GM19351 (cell line): ENCODE measurements at regions not wholly inside any gene's neighbourhood (a gene's known extent, or its start where the extent isn't known, plus 50 kb on each side); places are given as distances from the start of the nearest gene placed in this dataset.

Experiments
- ATAC-seq: cut with Tn5 transposase; IDR thresholded peaks from one replicate; pipeline ENCODE4 v1.9.1; 2021; ENCODE audit warnings: mild to moderate bottlenecking, moderate library complexity; ENCODE audit not compliant: unreplicated experiment

DNA sequence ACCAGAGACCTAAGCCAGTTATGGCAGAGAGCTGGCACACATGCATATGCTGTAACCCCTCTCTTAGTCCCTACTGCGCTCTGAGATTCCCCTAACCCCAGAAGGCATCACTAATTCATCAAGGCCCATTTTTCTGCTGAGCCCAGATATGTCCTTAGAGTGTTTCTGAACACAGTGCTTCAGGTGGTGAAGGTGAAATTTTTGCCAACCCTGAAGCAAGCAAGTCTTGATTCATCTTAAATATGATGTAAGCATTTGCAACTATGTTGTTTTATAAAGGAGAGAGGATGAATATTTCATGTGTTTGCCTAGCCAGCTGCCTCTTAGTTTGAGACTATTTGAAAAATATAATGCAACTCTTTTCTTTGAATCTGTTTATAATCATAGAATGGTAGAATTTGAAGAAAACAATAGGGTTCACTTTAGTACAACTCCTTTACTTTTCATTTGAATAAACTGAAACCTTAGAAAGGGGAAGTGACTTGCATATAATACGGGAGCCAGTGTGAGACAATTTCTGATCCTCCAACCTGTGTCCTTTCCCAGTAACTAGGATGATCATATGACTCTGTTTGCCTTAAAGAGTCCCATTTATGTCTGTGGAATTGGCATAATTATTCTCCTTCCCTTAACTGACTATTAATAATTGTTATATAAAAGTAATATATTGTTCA, 194.3 kb upstream of the MTNR1B start:
- peak; percentile 70 for ATAC-seq

DNA sequence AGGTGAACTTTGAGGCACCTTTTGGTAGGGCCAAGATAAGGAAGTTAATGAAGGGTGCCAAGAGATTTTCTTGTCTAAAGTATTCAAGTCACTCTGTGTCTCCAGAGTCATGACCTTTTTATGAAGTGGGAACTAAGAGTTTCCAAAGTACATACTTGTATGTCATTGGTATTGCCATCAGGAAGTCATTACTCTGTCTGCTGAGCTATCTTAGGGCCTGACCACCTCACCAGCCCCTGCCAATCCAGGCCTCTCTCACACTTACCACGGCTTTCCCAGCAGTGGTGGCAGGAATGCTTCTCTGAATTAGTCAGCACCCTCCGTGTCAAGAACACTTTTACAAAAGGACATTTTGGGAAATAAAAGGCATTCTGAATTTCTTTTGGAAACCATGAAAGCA, 192.8 kb upstream of the MTNR1B start:
- ATAC-seq = no peak

- ATAC-seq = no peak
Measured at GRCh38 chr11:92779746-92780145, 189.7 kb upstream of the MTNR1B start.

GRCh38 chr11:92781151-92781550, 188.3 kb upstream of the MTNR1B start:
- ATAC-seq = no peak

- ATAC-seq = no peak
Measured at GRCh38 chr11:92782806-92783205, 186.6 kb upstream of the MTNR1B start.

- no peak for ATAC-seq
Measured at GRCh38 chr11:92784331-92784730, 185.1 kb upstream of the MTNR1B start.

- no peak for ATAC-seq
Measured at GRCh38 chr11:92787638-92788037, 181.8 kb upstream of the MTNR1B start.

DNA sequence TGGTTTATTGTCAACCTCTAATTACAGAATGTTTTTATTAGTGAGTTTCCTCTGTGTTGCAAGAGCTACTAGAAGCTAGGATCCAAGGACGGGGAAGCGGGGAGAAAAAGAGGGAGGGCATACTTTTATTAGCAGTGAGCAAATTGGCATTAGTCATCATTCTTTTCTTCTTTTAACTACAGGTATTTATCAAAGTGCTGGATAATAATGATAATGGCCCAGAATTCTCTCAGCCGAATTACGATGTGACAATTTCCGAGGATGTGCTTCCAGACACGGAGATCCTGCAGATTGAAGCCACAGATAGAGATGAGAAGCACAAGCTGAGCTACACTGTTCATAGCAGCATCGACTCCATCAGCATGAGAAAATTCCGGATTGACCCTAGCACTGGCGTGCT, 179.7 kb upstream of the MTNR1B start:
- no peak for ATAC-seq

- ATAC-seq = no peak
Measured at GRCh38 chr11:92790366-92790765, 179.1 kb upstream of the MTNR1B start.

DNA sequence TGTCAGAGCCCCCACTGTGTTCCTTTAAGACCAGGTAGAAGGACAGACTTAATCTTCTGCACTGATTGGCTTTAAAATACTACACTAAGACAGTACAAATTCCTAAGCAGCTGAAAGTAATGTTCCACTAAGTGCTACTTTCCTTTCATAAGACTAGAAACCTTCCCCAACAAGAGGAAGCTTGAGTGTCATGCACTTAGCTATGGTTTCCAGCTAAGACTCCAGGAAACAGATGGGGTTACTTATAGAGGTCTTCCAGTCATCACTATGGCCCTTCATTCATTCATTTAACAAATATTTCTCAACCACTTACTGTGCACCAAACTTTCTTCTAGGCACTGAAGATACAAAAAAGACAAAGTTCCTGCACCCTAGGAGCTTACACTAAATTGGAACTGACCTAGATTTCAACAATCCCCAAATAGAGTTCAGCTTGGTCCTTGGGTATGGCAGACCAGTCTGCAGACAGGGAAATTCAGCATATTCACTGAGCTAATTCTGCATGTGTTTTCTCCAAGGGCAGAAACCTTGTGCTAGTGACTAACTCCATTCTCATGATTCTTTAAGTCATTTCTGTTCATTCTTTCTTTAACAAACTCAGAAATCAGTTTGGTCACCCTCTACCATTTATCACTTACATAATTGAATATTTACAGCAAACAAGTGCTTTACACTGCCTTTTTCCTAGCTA, 178.4 kb upstream of the MTNR1B start:
- no peak for ATAC-seq

- ATAC-seq = no peak
Measured at GRCh38 chr11:92791886-92792285, 177.6 kb upstream of the MTNR1B start.

- no peak for ATAC-seq
Measured at GRCh38 chr11:92793189-92793588, 176.3 kb upstream of the MTNR1B start.

GRCh38 chr11:92794783-92795182, 174.7 kb upstream of the MTNR1B start:
- ATAC-seq = no peak

GRCh38 chr11:92796744-92797143, 172.7 kb upstream of the MTNR1B start:
- ATAC-seq = no peak

DNA sequence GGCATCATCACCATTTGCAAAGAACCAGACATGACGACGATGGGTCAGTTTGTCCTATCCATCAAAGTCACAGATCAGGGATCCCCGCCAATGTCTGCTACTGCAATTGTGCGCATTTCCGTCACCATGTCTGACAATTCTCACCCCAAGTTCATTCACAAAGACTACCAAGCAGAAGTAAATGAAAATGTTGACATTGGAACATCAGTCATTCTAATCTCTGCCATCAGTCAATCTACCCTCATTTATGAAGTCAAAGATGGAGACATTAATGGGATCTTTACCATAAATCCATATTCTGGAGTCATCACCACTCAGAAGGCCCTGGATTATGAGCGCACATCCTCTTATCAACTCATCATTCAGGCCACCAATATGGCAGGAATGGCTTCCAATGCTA, 171.6 kb upstream of the MTNR1B start:
- ATAC-seq = no peak

DNA sequence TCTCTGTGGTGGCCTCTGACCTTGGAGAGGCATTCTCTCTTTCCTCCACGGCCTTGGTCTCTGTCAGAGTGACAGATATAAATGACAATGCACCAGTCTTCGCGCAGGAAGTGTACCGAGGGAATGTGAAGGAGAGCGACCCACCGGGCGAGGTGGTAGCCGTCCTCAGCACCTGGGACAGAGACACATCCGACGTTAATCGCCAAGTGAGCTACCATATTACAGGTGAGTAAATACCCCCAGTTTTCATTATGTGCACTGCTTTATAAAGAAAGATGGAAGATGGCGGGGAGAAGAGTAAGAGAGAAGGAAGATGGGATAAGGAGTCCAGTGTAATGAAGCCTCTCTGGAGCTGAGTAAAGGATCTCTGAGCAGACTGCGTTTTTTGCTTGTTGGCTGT, 167.8 kb upstream of the MTNR1B start:
- ATAC-seq = no peak

GRCh38 chr11:92802644-92803043, 166.8 kb upstream of the MTNR1B start:
- ATAC-seq = no peak

- no peak for ATAC-seq
Measured at GRCh38 chr11:92803391-92803790, 166.1 kb upstream of the MTNR1B start.

DNA sequence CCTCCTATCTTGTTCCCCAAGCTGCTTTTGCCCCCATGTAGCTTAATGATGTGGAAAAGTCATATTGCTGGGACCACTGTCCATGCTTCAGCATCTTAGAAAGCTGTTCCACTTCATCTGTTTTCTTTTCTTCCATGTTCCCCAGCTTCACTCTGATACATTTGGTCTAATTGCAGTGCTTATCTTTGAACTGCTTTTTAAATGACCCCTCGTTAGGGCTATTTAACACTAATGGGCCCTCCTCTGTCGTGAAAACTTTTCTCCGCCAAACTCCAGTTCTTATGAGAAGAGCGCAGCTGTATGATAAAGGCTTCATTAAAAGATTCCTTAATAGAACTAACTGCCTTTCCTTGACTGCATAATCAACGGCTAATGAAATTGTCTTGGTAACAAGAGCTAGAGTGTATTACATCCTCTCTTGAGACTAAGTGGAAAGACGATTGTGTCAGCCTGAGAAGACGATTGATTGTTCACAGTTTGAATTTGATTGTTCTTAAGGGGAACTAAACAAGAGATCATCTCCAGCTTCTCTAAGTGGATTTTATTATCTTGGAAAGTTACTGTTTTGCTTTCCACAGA, 165.0 kb upstream of the MTNR1B start:
- ATAC-seq = no peak

GRCh38 chr11:92808022-92808421, 161.4 kb upstream of the MTNR1B start:
- ATAC-seq = no peak

GRCh38 chr11:92810423-92811064, 158.9 kb upstream of the MTNR1B start:
- ATAC-seq = no peak

DNA sequence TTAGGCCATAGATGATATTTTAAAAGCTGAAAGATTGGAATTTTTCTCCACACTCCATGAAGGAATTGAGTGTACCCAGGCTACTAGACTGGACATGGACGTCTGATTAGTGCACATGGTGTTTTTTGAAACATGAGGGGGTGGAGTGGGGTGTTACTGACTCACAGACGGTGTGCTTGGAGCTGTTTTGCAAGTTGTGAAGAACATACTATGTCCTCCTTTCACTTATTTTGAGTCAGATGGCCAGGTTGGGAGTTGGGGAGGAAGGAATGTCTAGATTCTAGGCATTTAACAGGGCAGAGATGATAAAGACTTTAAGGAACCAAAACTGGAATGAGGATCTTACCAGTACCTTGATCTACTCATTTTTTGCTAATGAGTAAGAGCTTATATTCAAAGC, 158.1 kb upstream of the MTNR1B start:
- no peak for ATAC-seq
